ENCODE measurements at regions not wholly inside any gene's neighbourhood (a gene's known extent, or its start where the extent isn't known, plus 50 kb on each side); places are given as distances from the start of the nearest gene placed in this dataset.
A peak's percentile ranks its signal among the peaks of the same experiment; 100 is the strongest.

DNA sequence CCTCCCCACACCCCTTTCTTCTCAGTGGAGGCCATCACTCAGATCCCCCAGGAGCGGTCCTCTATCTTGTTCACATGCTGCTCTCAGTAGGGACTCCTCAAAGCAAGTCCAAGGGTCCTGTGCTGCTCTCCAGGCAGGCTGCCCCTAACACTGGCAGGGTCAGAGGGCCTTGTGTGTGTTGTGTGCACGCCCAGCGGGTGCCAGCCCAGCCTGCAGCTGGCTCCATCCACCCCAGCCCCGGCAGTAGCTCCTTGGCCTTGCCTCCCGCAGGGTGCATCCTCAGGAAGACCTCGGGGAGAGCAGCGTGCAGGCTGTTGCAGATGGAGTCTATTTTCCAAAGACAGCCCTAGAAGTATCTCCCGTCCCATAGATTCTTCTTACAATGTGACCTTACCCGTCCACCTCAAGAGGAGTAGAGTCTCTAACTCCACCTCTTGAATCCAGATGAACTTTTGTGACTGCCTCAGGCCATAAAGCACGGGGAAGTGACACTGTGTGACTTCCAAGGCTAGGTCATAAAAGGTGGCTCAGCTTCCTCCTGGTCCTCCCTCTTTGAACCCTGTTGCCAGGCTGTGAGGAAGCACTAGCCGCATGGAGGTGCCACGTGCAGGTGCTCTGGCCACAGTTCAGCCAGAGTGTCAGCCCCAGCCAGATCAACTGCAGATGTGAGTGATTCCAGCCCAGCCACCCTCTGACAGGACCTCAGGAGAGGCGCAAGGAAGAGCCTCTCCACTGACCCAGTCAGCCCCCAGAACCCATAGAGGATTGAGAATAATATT lies 531.6 kb downstream of the SHQ1 start:
- DNase-seq (ENCODE audit: low read depth in 4 of 4, low spot score in 3 of 4), result no peak

DNA sequence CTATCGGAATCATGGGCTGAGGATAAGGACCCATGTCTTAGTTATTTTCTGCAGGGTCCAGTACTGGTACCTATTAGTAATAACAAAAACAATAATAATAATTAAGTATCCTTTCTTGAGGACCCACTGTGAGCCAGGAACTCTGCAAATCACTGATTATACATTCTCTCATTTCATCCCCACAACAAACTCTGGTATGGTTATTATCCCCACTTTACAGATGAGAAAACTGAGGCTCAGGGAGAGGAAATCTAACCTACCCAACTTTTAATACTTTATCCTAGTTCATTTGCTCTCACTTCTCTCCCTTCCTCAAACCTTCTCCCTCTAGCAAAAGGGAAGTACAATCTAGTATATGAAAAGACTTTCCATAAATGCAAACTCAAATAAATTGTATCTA lies 528.4 kb upstream of the PROK2 start:
- DNase-seq (ENCODE audit: low read depth in 4 of 4, low spot score in 3 of 4), result no peak

DNA sequence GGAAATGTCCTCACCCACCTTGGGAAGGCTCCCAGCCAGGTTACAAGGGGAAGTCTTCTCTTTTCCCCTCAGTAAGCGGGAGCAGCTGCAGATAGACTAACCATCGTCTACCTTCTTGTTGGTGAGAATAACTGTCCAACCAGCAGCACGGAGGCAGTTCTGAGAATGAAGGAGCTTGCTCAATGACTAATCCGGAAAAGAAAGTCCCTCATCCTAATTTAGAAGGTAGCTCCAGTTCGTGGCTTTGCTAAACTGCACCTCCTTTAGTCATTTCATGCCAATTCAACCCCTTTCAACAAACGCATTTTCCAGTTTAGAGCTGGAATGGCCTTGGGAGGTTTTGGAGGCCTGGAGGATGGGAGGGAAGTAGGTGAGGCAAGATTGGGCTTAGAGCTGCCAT lies 527.4 kb upstream of the PROK2 start:
- no peak for DNase-seq (ENCODE audit: low read depth in 4 of 4, low spot score in 3 of 4)

DNA sequence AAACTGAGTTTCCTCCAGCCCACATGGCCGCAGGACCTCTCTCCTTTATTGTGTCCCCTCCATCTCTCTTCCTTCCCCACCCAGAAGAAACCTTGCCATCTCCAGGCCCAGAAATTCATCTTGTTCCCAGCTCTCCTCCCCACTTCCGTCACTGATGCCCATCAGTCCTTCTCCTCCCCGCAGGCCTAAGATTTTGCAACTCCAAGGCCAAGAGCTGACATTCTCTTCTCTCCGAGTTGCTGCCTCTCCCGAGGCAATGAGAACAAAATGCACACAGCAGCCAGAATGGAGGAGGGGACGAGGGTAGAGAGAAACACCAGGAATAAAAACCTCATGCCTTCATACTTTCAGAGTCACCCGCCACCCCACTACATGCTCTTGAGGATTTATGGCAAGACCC lies 526.5 kb upstream of the PROK2 start:
- no peak for DNase-seq (ENCODE audit: low read depth in 4 of 4, low spot score in 3 of 4)

DNA sequence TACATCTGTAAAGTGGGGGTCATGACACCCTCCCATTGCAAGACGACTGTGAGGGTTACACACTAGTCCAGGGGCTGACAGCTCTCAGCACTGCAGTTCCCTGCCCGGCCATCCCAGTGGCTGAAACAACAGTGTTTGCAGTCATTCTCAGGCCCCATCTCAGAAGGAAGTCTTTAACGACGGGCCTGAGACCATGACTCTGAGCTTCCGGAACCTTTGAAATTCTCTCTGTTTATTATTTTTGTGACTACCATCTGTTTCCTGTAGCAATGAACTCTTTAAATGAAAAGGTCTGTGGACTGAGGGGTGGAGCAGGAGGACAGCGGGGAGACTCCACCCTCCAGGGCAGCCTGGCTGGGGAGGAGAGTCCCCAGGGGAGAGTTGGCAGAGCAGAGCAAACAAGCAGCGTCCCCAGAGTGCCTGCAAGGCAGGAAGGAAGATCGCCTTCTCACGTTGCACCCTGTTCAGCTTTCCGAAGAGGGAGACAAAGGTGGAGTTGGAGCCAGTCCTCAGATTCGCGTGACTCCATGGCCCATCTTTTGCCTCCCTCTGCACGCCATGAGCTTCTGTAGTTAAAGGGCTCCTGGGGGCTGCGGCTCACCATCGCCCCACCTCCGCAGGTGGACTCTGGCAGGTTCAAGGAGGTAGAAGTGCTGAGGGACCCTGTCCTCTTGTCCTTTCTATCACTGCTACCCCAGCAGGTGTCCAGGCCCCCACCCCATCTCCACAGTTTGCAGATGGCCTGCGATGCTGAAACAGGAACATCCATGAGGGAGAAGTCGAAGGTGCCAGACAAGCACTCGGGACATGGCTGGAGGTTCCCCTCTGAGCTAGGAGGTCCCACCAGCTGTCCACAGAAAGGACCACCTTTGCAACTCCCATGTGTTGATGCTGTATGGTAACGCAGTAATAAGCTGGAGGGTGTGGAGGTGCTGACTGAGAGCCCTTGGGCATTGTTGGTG lies 525.8 kb upstream of the PROK2 start:
- DNase-seq (ENCODE audit: low read depth in 4 of 4, low spot score in 3 of 4), result no peak

DNA sequence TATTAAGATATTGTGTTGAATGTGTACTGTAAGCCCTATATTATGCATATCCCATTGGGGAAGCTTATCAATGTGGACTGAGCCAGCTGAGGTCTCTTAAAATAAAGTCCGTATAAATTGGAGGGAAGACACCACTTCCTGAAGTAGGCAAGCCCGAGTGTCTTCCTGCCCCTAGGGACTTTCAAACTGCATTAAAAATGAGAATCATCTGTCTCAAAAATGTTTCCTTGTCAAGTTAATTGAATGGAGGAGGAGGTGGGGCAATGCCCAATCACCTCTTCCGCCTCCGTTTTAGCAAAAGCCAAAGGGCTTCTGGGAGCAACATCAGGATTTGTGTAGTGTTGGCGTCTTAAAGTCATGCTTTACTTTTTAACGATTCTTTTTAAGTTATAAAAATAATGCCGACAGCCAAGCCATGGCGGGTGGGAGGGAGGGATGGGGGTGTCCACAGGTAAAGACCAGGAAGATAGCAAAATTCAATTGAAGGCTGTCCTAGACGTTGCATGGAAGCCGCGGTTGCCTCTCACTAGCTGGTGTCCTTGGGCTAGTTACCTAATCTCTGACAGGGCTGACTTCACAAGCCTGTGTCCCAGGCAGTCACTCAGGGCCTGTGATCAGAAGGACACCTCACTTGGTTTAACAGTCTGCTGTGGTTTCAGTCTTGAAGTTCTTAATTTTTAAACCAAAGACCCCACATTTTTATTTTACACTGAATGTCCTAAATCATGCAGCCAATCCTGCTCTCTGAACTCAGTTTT lies 524.9 kb upstream of the PROK2 start:
- DNase-seq (ENCODE audit: low read depth in 4 of 4, low spot score in 3 of 4), result no peak

DNA sequence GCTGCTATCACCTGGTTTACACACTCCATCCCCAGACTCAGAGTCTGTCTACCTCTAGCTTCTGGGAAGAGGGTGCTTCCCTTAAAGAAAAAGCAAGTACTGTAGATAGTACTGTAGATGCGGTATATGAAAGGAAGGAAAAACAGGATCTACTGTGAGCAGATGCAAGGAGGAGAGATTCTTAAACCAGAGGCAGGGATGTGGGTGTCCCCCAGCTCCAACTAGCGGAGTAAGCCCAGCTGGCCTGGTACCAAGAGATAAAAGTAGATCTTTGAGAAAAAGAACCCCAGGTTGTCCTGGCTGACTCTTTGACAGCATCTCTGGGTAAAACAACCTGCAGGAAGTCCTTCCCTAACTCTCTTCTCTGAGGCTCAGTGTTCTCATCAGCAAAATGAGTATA lies 523.7 kb upstream of the PROK2 start:
- no peak for DNase-seq (ENCODE audit: low read depth in 4 of 4, low spot score in 3 of 4)

DNA sequence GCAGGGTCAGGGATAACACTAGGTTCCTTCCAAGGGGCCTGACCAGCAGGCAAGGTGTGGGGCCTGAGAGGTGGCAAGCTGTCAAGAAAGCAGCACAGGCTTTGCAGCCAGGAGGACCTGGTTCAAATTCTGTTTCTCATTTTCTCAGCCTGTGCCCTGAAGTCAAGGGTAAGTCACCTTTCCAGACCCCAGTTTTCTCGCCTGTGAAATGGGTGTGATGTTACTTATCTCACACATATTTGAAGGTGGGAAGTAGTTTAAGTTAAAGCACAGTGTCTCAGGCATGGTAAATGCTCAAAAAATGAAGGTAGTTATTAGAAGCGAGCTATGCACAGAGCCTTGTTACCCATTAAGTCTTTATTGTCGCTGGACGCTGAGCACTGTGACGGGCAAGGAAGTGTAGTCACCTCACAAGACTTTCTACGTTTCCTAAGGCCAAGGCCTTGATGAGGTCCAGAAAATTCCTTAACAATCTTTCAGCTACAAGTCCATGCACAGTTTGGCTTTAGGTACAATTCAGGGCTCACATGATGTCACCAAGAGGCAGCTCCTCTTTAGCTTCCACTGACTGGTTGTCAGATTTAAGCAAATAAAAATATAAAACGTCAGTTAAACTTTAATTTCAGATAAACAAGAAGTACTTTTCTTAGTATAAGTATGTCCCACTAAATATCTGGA lies 522.6 kb upstream of the PROK2 start:
- DNase-seq (ENCODE audit: low read depth in 4 of 4, low spot score in 3 of 4), result no peak

DNA sequence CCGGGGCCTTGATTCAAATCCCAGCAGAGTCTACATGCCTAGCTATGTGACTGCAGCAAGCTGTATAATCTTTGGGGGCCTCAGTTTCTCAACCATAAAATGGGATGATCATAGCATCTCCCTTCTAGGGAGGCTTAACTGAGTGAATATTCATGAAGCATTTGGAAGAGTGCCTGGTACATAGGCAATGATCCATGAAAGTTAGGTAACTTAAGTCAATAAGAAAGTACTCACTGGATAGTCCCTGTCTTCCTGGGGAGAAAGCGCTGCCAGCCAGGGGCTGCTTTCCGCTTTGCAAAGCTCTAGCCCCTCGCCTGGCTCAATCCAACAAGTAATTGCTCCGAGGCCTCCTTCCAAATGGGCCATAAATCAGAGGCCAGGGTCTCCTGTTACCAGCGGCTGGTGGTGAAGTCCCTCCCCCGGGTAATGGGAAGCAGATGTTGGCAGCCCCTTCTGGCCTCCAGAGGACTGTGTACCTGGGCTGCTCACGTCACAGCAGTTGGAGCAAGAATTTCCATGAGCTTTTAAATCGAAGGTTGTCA lies 521.9 kb upstream of the PROK2 start:
- DNase-seq (ENCODE audit: low read depth in 4 of 4, low spot score in 3 of 4), result peak in 2 of 4 donors; percentile 72 to 87

DNA sequence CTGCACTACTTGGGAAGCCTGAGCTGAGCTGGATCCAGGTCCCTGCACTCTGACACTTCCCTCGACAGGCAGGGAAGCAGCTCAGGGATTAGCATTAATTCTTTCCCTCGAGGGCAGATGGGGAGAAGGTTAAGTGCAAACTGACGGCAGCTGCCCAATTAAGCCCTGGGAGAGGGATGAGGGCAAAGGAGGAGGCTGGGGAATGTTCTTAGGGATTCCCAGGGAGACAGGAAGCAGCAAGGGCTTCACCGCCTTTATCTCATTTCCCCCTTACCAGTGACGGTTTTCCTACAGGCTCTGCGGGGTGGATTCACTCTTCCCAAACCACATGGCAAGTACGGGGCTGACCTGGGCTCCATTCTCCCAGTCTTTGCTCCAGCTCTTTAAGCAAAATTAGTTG lies 519.0 kb upstream of the PROK2 start:
- DNase-seq (ENCODE audit: low read depth in 4 of 4, low spot score in 3 of 4), result no peak

DNA sequence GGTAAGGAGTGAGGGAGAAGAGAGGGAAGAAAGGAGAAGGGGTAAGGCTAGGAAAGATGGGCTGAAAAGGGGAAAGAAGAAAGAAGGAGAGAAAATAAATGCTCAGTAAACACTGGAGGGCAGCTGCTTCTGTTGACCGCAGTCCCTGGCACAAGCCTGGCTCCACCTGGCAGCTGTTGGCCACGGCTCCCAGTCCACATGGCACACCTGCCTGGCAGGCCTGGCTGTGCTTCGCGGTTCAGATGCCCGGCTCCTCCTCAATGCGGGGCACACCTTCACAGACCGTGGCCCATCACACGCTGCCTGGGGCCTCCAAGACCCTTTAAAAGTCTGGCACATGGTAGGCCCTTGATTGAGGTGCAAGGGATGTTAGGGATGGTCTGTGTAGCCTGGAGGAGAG lies 516.8 kb upstream of the PROK2 start:
- no peak for DNase-seq (ENCODE audit: low read depth in 4 of 4, low spot score in 3 of 4)

DNA sequence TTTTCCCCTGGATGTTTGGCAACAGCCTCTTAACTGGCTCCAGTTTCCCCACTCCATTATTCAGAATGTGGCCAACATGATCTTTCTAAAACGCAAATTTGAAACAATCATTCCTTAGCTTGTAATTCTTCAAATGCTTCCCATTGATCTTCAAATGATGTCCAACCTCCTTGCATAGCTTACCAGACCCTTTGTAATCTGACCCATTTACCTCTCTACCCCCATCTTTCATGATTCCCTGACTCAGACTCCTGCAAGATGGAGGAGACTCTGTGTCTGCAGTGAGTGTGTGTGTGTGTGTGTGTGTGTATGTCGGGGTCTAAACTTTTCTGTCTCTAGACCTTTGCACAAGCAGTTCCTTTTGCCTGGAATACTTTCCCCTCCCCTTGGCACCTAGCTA lies 515.7 kb upstream of the PROK2 start:
- DNase-seq (ENCODE audit: low read depth in 4 of 4, low spot score in 3 of 4), result no peak

DNA sequence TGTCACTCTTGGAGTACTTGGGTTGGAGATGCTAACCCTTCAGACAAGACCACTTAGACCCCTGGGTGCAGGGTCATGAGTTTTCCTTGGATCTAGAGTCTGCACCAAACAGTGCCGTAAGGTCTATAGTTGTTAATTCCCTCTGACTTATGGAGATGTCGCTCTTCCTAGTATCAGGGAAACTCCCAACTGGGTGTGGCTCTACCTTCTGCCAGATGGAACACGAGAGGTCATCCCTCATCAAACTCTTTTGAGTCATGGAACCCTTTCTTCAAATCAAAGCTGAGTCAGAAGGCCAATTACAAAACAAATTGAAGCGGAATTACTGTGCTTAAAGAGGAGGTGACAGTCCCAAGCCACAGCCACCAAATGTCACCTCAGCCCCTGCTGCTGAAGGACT lies 514.9 kb upstream of the PROK2 start:
- DNase-seq (ENCODE audit: low read depth in 4 of 4, low spot score in 3 of 4), result no peak

DNA sequence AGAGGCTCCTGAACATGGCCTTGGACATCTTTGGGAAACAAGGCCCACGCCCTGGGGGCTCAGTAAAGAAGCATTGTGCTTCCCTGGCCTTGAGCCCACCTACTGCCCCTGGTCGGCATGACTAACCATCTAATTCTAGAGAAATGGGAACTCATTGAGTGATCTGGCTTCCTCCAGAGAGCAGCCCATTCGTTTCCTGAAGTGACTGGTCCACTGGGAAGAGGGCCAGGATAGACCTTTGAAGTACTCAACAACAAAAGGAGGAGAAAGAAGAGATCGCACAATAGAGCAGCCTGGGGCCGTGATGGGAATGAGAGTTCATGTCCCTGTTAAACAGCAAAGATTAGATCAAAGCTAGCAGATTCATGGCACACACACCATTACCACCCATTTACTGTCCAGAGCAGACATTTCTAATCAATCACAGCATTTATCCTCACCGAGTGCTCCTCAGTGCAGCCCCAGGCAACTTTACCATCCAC lies 514.4 kb upstream of the PROK2 start:
- DNase-seq (ENCODE audit: low read depth in 4 of 4, low spot score in 3 of 4), result no peak

DNA sequence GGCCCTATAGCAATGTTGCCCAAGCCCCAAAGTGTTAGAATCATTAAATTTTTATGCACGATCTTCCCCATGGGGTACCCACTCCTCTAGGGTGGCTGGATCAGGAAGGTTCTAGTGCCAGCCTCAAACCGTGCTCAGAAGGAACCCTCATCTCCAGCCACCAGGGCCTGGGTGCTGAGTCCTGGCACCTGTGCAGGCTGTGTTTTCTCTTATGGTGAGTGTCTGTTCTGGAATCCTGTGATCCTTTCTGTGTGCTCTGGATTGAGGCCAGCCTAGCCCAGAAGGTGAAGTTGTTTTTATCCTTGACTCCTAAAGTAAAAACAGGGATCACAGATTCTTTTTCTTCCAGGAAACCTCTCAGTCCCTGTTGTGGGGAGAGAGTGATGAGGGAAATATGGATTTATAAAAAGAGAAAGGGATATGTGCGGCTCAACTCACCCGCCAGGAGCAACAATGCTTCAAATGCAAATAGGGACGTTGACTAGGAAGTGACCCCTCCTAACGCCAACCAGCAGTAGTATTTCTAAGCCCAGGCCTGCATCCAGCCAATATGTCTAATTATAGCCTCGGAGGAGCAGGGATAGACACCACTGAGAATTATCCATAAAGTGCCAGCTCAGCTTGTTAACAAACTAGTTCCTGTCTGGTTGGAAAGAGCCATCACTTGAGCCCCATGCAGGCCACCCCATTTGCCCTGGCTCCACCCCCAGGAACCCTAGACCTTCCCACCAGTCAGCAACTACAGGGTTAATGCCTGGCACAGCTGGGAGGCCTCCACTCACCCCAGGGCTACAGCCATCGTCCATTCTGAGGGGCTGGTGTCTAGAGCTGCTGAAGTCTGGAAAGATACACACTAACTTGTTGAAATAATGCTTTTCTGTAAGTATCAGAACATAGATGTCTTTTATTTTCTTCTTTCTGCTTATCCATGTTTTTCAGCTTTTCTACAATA lies 513.5 kb upstream of the PROK2 start:
- DNase-seq (ENCODE audit: low read depth in 4 of 4, low spot score in 3 of 4), result no peak

DNA sequence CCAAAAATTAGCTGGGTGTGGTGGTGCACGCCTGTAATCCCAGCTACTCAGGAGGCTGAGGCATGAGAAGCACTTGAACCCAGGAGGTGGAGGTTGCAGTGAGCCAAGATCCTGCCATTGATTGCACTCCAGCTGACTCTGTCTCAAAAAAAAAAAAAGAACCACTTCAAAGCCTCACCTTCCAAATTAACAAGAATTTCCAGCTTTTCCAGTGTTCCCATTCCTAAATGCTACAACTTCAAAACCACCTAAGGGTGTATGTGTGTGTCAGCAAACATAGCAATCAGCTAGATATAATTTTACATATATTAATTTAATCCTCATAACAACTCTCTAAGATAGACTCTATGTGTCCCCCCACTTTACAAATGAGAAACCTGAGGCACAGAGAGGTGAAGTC lies 512.5 kb upstream of the PROK2 start:
- DNase-seq (ENCODE audit: low read depth in 4 of 4, low spot score in 3 of 4), result no peak

DNA sequence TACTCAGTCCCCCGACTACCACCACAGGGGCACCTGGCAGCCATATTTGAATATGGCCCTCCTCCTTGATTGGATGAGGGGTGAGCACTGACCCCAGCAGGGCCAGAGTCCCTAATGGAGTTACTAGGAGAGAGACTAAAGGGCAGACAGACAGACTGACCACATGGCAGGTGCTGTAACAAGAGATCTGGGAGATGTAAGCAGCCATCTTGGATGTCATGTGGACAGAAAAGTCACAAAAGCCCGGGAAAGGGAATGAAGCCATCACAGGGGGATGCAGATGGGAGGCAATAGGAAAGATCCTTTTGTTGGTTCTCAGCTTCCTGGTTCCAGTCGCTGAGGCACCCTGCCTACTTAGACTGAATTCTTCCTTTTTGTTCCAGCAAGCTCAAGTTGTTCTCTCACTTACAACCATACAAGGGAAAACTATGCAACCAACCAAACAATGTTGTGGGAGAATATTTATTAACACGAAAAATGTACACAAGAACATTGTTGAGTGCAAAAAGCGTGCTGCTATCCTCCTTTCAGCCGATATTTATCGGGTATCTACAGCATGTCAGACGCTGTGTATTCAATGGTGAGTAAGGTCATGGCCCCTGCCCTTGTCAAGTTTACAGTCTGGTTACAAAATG lies 511.6 kb upstream of the PROK2 start:
- DNase-seq (ENCODE audit: low read depth in 4 of 4, low spot score in 3 of 4), result no peak

DNA sequence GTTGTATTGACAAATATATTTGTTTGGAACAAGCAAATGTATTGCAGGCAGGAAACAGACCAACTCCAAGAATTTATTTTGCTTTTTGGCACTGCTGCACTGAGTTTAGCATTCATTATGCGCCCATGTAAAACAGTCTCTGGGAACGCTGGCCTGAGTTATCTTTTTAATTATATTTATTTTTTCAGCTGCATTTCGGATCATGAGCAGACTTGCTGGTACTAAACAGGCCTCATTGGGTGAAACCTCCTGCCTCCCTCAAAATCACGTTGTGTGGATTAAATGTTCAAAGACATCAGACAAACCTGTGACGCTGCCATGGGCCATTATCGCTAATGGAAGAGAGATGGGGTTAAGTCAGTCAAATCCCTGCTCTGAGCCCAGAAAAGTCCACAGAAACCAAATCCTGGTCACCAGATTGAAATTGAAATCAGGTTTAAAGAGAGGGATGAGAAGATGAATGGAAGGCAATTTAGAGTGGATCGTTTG lies 511.1 kb upstream of the PROK2 start:
- DNase-seq (ENCODE audit: low read depth in 4 of 4, low spot score in 3 of 4), result no peak

Data from left renal pelvis (tissue), 4 donors.